ENCODE measurements at regions not wholly inside any gene's neighbourhood (a gene's known extent, or its start where the extent isn't known, plus 50 kb on each side); places are given as distances from the start of the nearest gene placed in this dataset.

DNA sequence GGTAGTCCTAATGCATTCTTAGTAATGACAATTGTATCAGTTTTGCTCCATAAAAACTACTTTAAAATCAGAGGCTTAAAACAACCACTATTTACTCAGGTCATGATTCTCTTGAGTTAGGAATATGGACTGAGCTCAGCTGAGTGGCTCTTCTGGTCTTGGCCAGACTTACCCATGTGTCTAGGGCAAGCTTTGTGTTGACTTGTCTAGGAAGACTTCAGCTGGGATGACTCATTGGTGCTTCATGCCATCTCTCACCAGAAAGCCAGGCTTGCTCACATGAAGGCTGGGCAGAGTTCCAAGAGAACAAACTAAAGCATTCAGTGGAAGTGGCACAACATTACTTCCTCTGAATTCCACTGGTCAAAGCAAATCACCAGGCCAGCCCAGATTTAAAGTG is 155.3 kb downstream of the DHX35 start:
- Mint-ChIP-seq H3K36me3 (no peaks in the 10 kb centered on the region), H3K4me1 (peaks cover 3% of the 10 kb centered on the region), H3K27ac (no peak overlapping the region), H3K9me3 (peaks cover 0 to 3% (median 0%) of the 10 kb centered on the region in 7 donors), H3K27me3 (ENCODE audit: low read depth in 3 of 3) (peaks cover 5 to 10% (median 6%) of the 10 kb centered on the region in 3 donors), H3K4me3 (no peak overlapping the region)
- Histone ChIP-seq H3K4me2 (replicated peaks; ENCODE audit: extremely low read depth, low read length, poor library complexity, severe bottlenecking) (no peak overlapping the region), H3K79me2 (ENCODE audit: insufficient read depth, low read length) (no peaks in the 10 kb centered on the region), H3K4me1 (ENCODE audit: control insufficient read depth in 1 of 2, insufficient read depth in 2 of 2, low read length in 2 of 2) (no peaks in the 10 kb centered on the region), H3K9ac (ENCODE audit: insufficient read depth, low read length, poor library complexity, severe bottlenecking) (no peak overlapping the region), H3K27me3 (ENCODE audit: control insufficient read depth in 2 of 2, insufficient read depth in 2 of 2, low read length in 2 of 2) (no peaks in the 10 kb centered on the region), H3K36me3 (replicated peaks in 1 of 2; ENCODE audit: control insufficient read depth in 1 of 2, insufficient read depth in 2 of 2, low read length in 2 of 2) (no peaks in the 10 kb centered on the region), H3K27ac (ENCODE audit: low read depth in 1 of 2, low read length in 2 of 2) (no peak overlapping the region), H3K9me3 (replicated peaks in 1 of 2; ENCODE audit: control insufficient read depth in 1 of 2, insufficient read depth in 1 of 2, low read length in 2 of 2) (no peaks in the 10 kb centered on the region), H2AFZ (ENCODE audit: insufficient read depth, low read depth, low read length, poor library complexity, severe bottlenecking) (no peak overlapping the region), H3K4me3 (replicated peaks in 1 of 3; ENCODE audit: low read depth in 2 of 3, low read length in 3 of 3) (no peak overlapping the region), H4K20me1 (ENCODE audit: insufficient read depth, low read length) (no peaks in the 10 kb centered on the region)
- intact Hi-C loops (cut with micrococcal nuclease) = no loop called here
- DNase-seq = peak in 1 of 3 donors; percentile 9
- no peak for TF ChIP-seq CTCF (IDR thresholded peaks at IDR 0.05)

DNA sequence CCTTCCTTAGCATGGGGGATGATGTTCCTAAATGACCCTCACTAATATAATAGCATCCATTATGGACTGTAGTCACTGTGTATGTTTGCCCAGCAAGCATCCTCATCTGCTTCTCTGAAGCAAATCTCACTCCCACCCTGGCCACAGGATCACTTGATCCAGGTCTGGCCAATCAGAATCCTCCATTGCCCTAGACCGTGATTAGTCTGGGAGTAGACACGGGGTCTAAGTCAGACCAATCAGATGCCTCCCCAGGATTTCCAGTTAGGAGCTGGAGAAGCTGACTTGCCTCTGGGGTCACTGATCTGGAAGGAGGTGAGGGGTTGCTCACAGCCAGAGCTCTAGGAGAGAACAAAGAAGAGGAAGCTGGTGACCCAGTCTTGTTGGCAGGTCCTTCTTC is 153.9 kb downstream of the DHX35 start:
- H3K4me2 ChIP-seq (replicated peaks; ENCODE audit: extremely low read depth, low read length, poor library complexity, severe bottlenecking) = no peak overlapping the region
- H3K79me2 ChIP-seq (ENCODE audit: insufficient read depth, low read length) = no peaks in the 10 kb centered on the region
- H4K20me1 ChIP-seq (ENCODE audit: insufficient read depth, low read length) = no peaks in the 10 kb centered on the region
- Mint-ChIP-seq H3K4me3 (no peak overlapping the region), H3K36me3 (no peaks in the 10 kb centered on the region), H3K4me1 (peaks cover 3% of the 10 kb centered on the region), H3K9me3 (peaks cover 0 to 3% (median 0%) of the 10 kb centered on the region in 7 donors), H3K27ac (peak overlapping the region in 1 of 7 donors; percentile 22), H3K27me3 (ENCODE audit: low read depth in 3 of 3) (peaks cover 11 to 21% (median 17%) of the 10 kb centered on the region in 3 donors)
- no peaks in the 10 kb centered on the region for H3K27me3 ChIP-seq (ENCODE audit: control insufficient read depth in 2 of 2, insufficient read depth in 2 of 2, low read length in 2 of 2)
- H3K9ac ChIP-seq (ENCODE audit: insufficient read depth, low read length, poor library complexity, severe bottlenecking) = no peak overlapping the region
- intact Hi-C loops (cut with micrococcal nuclease) = no loop called here
- WGBS (ENCODE audit: insufficient coverage) = no CpG with 5 or more reads among the region's 2 CpGs
- no peak for DNase-seq
- H3K4me1 ChIP-seq (ENCODE audit: control insufficient read depth in 1 of 2, insufficient read depth in 2 of 2, low read length in 2 of 2) = no peaks in the 10 kb centered on the region
- no peaks in the 10 kb centered on the region for H3K9me3 ChIP-seq (replicated peaks in 1 of 2; ENCODE audit: control insufficient read depth in 1 of 2, insufficient read depth in 1 of 2, low read length in 2 of 2)
- TF ChIP-seq CTCF (IDR thresholded peaks at IDR 0.05) = no peak
- no peaks in the 10 kb centered on the region for H3K36me3 ChIP-seq (replicated peaks in 1 of 2; ENCODE audit: control insufficient read depth in 1 of 2, insufficient read depth in 2 of 2, low read length in 2 of 2)
- no peak overlapping the region for H3K4me3 ChIP-seq (replicated peaks in 1 of 3; ENCODE audit: low read depth in 2 of 3, low read length in 3 of 3)
- no peak overlapping the region for H2AFZ ChIP-seq (ENCODE audit: insufficient read depth, low read depth, low read length, poor library complexity, severe bottlenecking)
- no peak overlapping the region for H3K27ac ChIP-seq (ENCODE audit: low read depth in 1 of 2, low read length in 2 of 2)
